GM23248 (cell line): ENCODE measurements at regions not wholly inside any gene's neighbourhood (a gene's known extent, or its start where the extent isn't known, plus 50 kb on each side); places are given as distances from the start of the nearest gene placed in this dataset.

Source experiments
- EZH2 ChIP-seq: fragments of 200-600 bp; sonication (generic); IDR thresholded peaks from 2 replicates; pipeline ENCODE4 v1.6.1; 2018; ENCODE audit warnings: antibody characterized with exemption, mild to moderate bottlenecking; ENCODE audit not compliant: insufficient read depth, poor library complexity, severe bottlenecking
- EZH2phosphoT487 ChIP-seq: fragments of 200-600 bp; sonication (generic); IDR thresholded peaks from 2 replicates; pipeline ENCODE4 v1.6.1; 2018; ENCODE audit warnings: antibody characterized with exemption, moderate library complexity, mild to moderate bottlenecking, low read depth; ENCODE audit not compliant: insufficient read depth

GRCh38 chrX:20432746-20433387, 166.2 kb upstream of the RPS6KA3 start:
- TF ChIP-seq EZH2 (no peak), EZH2phosphoT487 (no peak)
